ENCODE measurements at regions not wholly inside any gene's neighbourhood (a gene's known extent, or its start where the extent isn't known, plus 50 kb on each side); places are given as distances from the start of the nearest gene placed in this dataset.

GRCh38 chr6:28655164-28655563 lies 129.5 kb downstream of the GPX5 start:
- TF ChIP-seq CTCF (IDR thresholded peaks at IDR 0.05) (no peak), POLR2A (IDR thresholded peaks at IDR 0.05) (no peak)

Measured in right lobe of liver (tissue), 4 donors.